ENCODE measurements at regions not wholly inside any gene's neighbourhood (a gene's known extent, or its start where the extent isn't known, plus 50 kb on each side); places are given as distances from the start of the nearest gene placed in this dataset.

- H3K4me1 Mint-ChIP-seq (ENCODE audit: unreplicated experiment): peaks cover 3% of the 10 kb centered on the region
- H3K27ac Mint-ChIP-seq (ENCODE audit: unreplicated experiment): no peak overlapping the region
- DNase-seq (ENCODE audit: low spot score): no peak
- H3K27me3 Mint-ChIP-seq (ENCODE audit: unreplicated experiment): no peaks in the 10 kb centered on the region
- H3K4me3 Mint-ChIP-seq (ENCODE audit: unreplicated experiment): no peak overlapping the region
- H3K36me3 Mint-ChIP-seq (ENCODE audit: low read depth, unreplicated experiment): no peaks in the 10 kb centered on the region
- TF ChIP-seq CTCF (IDR thresholded peaks at IDR 0.05; ENCODE audit: unreplicated experiment): no peak
- no peaks in the 10 kb centered on the region for H3K9me3 Mint-ChIP-seq (ENCODE audit: unreplicated experiment)
Measured at GRCh38 chr10:63066606-63067005, 66.5 kb upstream of the NRBF2 start.

- H3K9me3 Mint-ChIP-seq (ENCODE audit: unreplicated experiment): no peaks in the 10 kb centered on the region
- TF ChIP-seq CTCF (IDR thresholded peaks at IDR 0.05; ENCODE audit: unreplicated experiment): no peak
- DNase-seq (ENCODE audit: low spot score): no peak
- no peak overlapping the region for H3K27ac Mint-ChIP-seq (ENCODE audit: unreplicated experiment)
- peaks cover 3% of the 10 kb centered on the region for H3K4me1 Mint-ChIP-seq (ENCODE audit: unreplicated experiment)
- no peaks in the 10 kb centered on the region for H3K27me3 Mint-ChIP-seq (ENCODE audit: unreplicated experiment)
- H3K36me3 Mint-ChIP-seq (ENCODE audit: low read depth, unreplicated experiment): no peaks in the 10 kb centered on the region
- no peak overlapping the region for H3K4me3 Mint-ChIP-seq (ENCODE audit: unreplicated experiment)
Measured at GRCh38 chr10:63064706-63065105, 68.4 kb upstream of the NRBF2 start.

GRCh38 chr10:63058236-63058635 is 74.9 kb upstream of the NRBF2 start:
- peaks cover 3% of the 10 kb centered on the region for H3K4me1 Mint-ChIP-seq (ENCODE audit: unreplicated experiment)
- no peak for TF ChIP-seq CTCF (IDR thresholded peaks at IDR 0.05; ENCODE audit: unreplicated experiment)
- no peaks in the 10 kb centered on the region for H3K36me3 Mint-ChIP-seq (ENCODE audit: low read depth, unreplicated experiment)
- H3K27me3 Mint-ChIP-seq (ENCODE audit: unreplicated experiment): no peaks in the 10 kb centered on the region
- H3K27ac Mint-ChIP-seq (ENCODE audit: unreplicated experiment): no peak overlapping the region
- no peak overlapping the region for H3K4me3 Mint-ChIP-seq (ENCODE audit: unreplicated experiment)
- no peak for DNase-seq (ENCODE audit: low spot score)
- no peaks in the 10 kb centered on the region for H3K9me3 Mint-ChIP-seq (ENCODE audit: unreplicated experiment)

GRCh38 chr10:63057509-63057908 is 75.6 kb upstream of the NRBF2 start:
- no peak for TF ChIP-seq CTCF (IDR thresholded peaks at IDR 0.05; ENCODE audit: unreplicated experiment)
- peaks cover 3% of the 10 kb centered on the region for H3K4me1 Mint-ChIP-seq (ENCODE audit: unreplicated experiment)
- H3K4me3 Mint-ChIP-seq (ENCODE audit: unreplicated experiment): no peak overlapping the region
- no peak for DNase-seq (ENCODE audit: low spot score)
- H3K27ac Mint-ChIP-seq (ENCODE audit: unreplicated experiment): no peak overlapping the region
- no peaks in the 10 kb centered on the region for H3K9me3 Mint-ChIP-seq (ENCODE audit: unreplicated experiment)
- H3K36me3 Mint-ChIP-seq (ENCODE audit: low read depth, unreplicated experiment): no peaks in the 10 kb centered on the region
- no peaks in the 10 kb centered on the region for H3K27me3 Mint-ChIP-seq (ENCODE audit: unreplicated experiment)

GRCh38 chr10:63055705-63056104 is 77.4 kb upstream of the NRBF2 start:
- DNase-seq (ENCODE audit: low spot score): no peak
- peaks cover 3% of the 10 kb centered on the region for H3K4me1 Mint-ChIP-seq (ENCODE audit: unreplicated experiment)

More at GRCh38 chr10:63055705-63056104, 77.4 kb upstream of the NRBF2 start:
- Mint-ChIP-seq H3K27me3 (ENCODE audit: unreplicated experiment) (no peaks in the 10 kb centered on the region), H3K4me3 (ENCODE audit: unreplicated experiment) (no peak overlapping the region), H3K9me3 (ENCODE audit: unreplicated experiment) (no peaks in the 10 kb centered on the region), H3K27ac (ENCODE audit: unreplicated experiment) (no peak overlapping the region), H3K36me3 (ENCODE audit: low read depth, unreplicated experiment) (no peaks in the 10 kb centered on the region)
- TF ChIP-seq CTCF (IDR thresholded peaks at IDR 0.05; ENCODE audit: unreplicated experiment): no peak

All from endothelial cell (in vitro differentiated cells).